Skeletal muscle tissue (tissue), 3 donors: ENCODE measurements at regions not wholly inside any gene's neighbourhood (a gene's known extent, or its start where the extent isn't known, plus 50 kb on each side); places are given as distances from the start of the nearest gene placed in this dataset.

Experiments used
- H3K27ac ChIP-seq: one replicate; pipeline ENCODE4 v1.7.0; 2013; ENCODE audit warnings: mild to moderate bottlenecking, low read depth, low read length, inconsistent platforms
- H3K27me3 ChIP-seq, 3 donors: one replicate each; pipeline ENCODE4 v1.7.0; 2013; ENCODE audit warnings: low read length in 3 of 3; ENCODE audit not compliant: control insufficient read depth in 3 of 3, insufficient read depth in 3 of 3
- H3K36me3 ChIP-seq, 3 donors: one replicate each; pipeline ENCODE4 v1.7.0; 2013; ENCODE audit warnings: low read length in 3 of 3; ENCODE audit not compliant: control insufficient read depth in 3 of 3, insufficient read depth in 3 of 3
- H3K4me1 ChIP-seq, 3 donors: one replicate each; pipeline ENCODE4 v1.7.0; 2013; ENCODE audit warnings: low read length in 3 of 3, mild to moderate bottlenecking in 3 of 3; ENCODE audit not compliant: control insufficient read depth in 3 of 3, insufficient read depth in 3 of 3
- H3K4me3 ChIP-seq, 3 donors: one replicate each; pipeline ENCODE4 v1.7.0; 2013; ENCODE audit warnings: low read length in 3 of 3
- H3K9ac ChIP-seq, 3 donors: one replicate each; pipeline ENCODE4 v1.7.0; 2013; ENCODE audit warnings: low read length in 3 of 3, mild to moderate bottlenecking in 3 of 3, moderate library complexity in 2 of 3, low read depth in 1 of 3
- H3K9me3 ChIP-seq, 3 donors: one replicate each; pipeline ENCODE4 v1.7.0; 2013; ENCODE audit warnings: low read length in 3 of 3; ENCODE audit not compliant: control insufficient read depth in 3 of 3
- donor health status: Osteomylitis.

- Histone ChIP-seq H3K4me1 (peaks cover 5 to 7% (median 5%) of the 10 kb centered on the region in 3 donors), H3K4me3 (no peak overlapping the region), H3K9me3 (no peaks in the 10 kb centered on the region), H3K27ac (no peak overlapping the region), H3K36me3 (no peaks in the 10 kb centered on the region), H3K27me3 (no peaks in the 10 kb centered on the region), H3K9ac (no peak overlapping the region)
These were observed 671.6 kb downstream of the DIAPH3 start for GRCh38 chr13:59492030-59492636.

DNA sequence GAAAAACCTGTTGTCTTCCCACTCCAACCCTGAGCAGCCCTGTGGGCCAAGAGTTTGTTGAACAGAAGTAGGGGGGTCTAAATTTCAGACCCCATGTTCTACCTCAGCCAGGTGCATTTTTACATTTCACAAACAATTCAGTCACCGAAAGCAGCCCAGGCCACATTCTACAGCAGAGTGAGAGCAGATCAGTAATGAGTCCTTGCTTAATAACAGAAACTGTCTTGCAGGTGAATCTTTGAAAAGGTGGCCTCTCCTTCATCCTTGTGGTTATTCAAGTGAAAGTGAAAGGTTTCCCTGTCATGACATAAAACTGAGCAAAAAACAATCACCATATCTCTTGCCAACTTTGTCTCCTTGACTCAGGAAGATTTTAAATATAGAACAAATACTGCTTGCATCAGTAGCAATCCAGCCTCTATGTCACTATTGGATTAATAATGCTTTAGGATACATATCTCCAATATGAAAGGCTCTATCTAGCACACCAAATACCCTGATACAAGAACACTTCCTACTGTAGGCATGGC is 670.2 kb downstream of the DIAPH3 start:
- no peak overlapping the region for H3K9ac ChIP-seq
- H3K36me3 ChIP-seq, result no peaks in the 10 kb centered on the region
- no peak overlapping the region for H3K27ac ChIP-seq
- H3K27me3 ChIP-seq, result no peaks in the 10 kb centered on the region
- no peak overlapping the region for H3K4me3 ChIP-seq
- no peaks in the 10 kb centered on the region for H3K9me3 ChIP-seq
- H3K4me1 ChIP-seq, result peaks cover 5 to 7% (median 5%) of the 10 kb centered on the region in 3 donors

GRCh38 chr13:59494151-59494550 is 669.6 kb downstream of the DIAPH3 start:
- Histone ChIP-seq H3K27ac (no peak overlapping the region), H3K9ac (no peak overlapping the region)

GRCh38 chr13:59494560-59494970 is 669.2 kb downstream of the DIAPH3 start:
- Histone ChIP-seq H3K36me3 (no peaks in the 10 kb centered on the region), H3K9me3 (no peaks in the 10 kb centered on the region), H3K4me1 (peaks cover 5 to 7% (median 5%) of the 10 kb centered on the region in 3 donors), H3K9ac (no peak overlapping the region), H3K27ac (no peak overlapping the region), H3K4me3 (no peak overlapping the region), H3K27me3 (no peaks in the 10 kb centered on the region)

More at GRCh38 chr13:59494151-59494550, 669.6 kb downstream of the DIAPH3 start:
- H3K36me3 ChIP-seq, result no peaks in the 10 kb centered on the region
- peaks cover 5 to 7% (median 5%) of the 10 kb centered on the region in 3 donors for H3K4me1 ChIP-seq
- H3K4me3 ChIP-seq, result no peak overlapping the region
- H3K27me3 ChIP-seq, result no peaks in the 10 kb centered on the region
- H3K9me3 ChIP-seq, result no peaks in the 10 kb centered on the region

DNA sequence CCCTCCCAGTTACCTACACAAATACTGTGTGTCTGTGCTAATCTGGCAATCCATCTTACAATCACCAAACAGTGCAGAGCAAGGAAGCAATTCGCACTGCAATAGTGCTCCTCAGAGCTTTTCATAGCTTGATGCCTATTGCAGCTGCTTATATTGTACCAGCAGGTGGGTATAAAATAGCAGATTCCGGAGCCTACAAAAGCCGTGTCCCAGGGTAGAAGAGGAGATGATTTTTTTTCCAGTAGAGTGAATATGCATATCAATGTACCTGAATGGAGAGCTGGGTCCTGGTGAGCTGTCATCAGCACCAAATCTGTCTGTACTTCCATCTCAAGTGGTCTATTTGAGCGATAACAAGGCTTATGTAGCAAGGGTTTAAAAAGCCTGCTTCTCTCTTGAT is 668.4 kb downstream of the DIAPH3 start:
- Histone ChIP-seq H3K27ac (no peak overlapping the region), H3K27me3 (no peaks in the 10 kb centered on the region), H3K4me1 (peaks cover 5 to 7% (median 5%) of the 10 kb centered on the region in 3 donors), H3K4me3 (no peak overlapping the region), H3K9me3 (no peaks in the 10 kb centered on the region), H3K36me3 (no peaks in the 10 kb centered on the region), H3K9ac (no peak overlapping the region)

DNA sequence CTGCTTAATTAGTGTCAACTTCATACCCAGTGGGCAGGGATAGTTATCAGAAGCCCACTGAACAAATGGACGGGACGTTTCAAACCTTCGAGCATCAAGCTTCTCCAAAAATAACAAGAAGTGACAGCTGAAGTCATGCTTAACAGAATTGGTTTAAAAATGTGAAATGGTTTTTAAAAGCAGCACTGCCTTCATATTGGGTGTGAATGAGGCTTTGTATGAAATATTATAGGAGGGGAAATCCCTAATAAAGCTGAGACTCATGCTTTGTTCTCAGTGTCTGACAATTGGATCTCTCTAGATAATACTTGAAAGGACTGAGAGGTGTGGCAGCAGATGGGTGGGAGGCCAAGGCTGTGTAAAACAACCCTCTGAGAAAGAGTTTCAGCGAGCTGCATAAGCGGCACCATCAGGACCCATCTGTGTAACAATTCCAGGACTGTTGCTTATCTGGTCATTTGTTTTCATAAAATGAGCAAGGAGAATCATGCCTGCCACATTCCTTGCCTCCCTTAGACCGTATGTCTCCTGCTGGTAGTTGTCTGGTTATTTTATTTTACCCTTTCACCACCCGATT is 667.7 kb downstream of the DIAPH3 start:
- no peaks in the 10 kb centered on the region for H3K36me3 ChIP-seq
- no peaks in the 10 kb centered on the region for H3K27me3 ChIP-seq
- no peaks in the 10 kb centered on the region for H3K9me3 ChIP-seq
- no peak overlapping the region for H3K4me3 ChIP-seq
- H3K27ac ChIP-seq, result no peak overlapping the region
- H3K9ac ChIP-seq, result no peak overlapping the region
- H3K4me1 ChIP-seq, result peaks cover 5 to 7% (median 5%) of the 10 kb centered on the region in 3 donors

DNA sequence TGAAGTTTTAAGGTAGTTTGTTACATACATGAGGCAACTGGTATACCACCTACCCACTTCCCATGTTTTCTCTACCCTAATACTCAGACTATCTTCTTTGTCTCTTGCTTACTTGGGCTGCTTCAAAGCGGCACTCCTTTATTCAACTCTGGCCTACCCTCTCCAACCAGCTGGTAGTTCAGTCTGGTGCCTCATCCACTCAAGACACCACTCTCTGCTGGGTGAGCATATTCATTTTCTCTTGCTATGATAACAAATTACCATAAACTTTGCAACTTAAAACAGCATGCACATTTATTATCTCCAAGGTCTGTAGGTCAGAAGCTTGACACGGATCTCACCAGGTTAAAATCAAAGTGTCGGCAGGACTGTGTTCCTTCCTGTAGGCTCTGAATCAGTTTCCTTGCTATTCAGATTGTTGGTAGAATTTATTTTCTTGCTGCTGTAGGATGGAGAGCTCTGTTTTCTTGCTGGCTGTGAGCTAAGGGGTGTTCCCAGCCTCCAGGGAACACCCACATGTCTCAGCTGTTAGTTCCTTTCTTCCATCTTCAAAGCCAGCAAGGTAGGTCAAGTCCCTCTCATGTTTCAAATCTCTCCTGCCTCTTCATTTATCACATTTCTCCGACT is 666.0 kb downstream of the DIAPH3 start:
- no peak overlapping the region for H3K27ac ChIP-seq

DNA sequence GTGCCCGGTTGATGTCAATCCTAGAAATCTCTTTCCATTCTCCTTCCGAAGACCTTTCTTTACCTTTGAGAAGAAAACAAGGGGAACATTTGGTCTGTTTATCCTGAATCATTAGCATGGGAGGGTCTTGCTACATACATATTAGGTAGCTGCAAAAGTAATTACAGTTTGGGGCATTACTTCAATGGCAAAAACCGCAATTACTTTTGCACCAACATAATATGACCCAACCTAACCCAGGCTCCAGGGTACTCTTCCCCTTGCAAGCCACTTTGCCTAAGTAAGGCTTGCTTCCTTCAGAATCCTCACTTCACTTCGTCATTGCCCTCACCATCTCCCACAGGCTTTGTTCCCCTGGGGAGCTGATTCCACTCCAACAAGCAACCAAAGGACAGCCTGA is 662.7 kb downstream of the DIAPH3 start:
- Histone ChIP-seq H3K27ac (no peak overlapping the region), H3K36me3 (no peaks in the 10 kb centered on the region), H3K4me3 (no peak overlapping the region), H3K4me1 (no peaks in the 10 kb centered on the region), H3K27me3 (no peaks in the 10 kb centered on the region), H3K9me3 (no peaks in the 10 kb centered on the region), H3K9ac (no peak overlapping the region)

More for the DNA sequence above, 666.0 kb downstream of the DIAPH3 start:
- Histone ChIP-seq H3K9me3 (no peaks in the 10 kb centered on the region), H3K4me1 (peaks cover 5 to 7% (median 5%) of the 10 kb centered on the region in 3 donors), H3K9ac (no peak overlapping the region), H3K27me3 (no peaks in the 10 kb centered on the region), H3K4me3 (no peak overlapping the region), H3K36me3 (no peaks in the 10 kb centered on the region)

DNA sequence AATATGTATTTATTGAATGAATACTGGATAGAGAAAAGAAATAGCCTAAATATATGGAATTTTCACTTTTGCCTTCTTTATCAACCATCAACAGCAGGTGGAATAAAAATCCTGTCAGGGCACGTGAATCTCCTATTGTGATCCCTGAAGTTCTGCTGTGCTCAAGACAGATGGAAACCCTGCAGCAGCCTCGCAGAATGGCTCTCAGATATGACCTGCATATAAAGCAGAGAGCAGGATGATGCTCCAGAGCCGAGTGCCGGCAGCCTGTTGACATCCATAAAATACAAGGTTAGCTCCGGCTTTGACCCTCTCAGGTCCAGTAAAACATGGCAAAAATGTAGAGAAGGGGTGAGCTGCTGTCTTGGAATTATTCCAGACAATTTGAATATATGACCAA is 659.3 kb downstream of the DIAPH3 start:
- H3K27ac ChIP-seq, result no peak overlapping the region
- no peak overlapping the region for H3K9ac ChIP-seq
- H3K4me1 ChIP-seq, result no peaks in the 10 kb centered on the region
- H3K36me3 ChIP-seq, result no peaks in the 10 kb centered on the region
- H3K27me3 ChIP-seq, result no peaks in the 10 kb centered on the region
- H3K9me3 ChIP-seq, result no peaks in the 10 kb centered on the region
- no peak overlapping the region for H3K4me3 ChIP-seq

- Histone ChIP-seq H3K9ac (no peak overlapping the region), H3K4me1 (no peaks in the 10 kb centered on the region), H3K27me3 (no peaks in the 10 kb centered on the region), H3K27ac (no peak overlapping the region), H3K4me3 (no peak overlapping the region), H3K36me3 (no peaks in the 10 kb centered on the region), H3K9me3 (no peaks in the 10 kb centered on the region)
These were observed 653.3 kb downstream of the DIAPH3 start for GRCh38 chr13:59510386-59510785.
